Erythroblast (primary cell): ENCODE measurements at regions not wholly inside any gene's neighbourhood (a gene's known extent, or its start where the extent isn't known, plus 50 kb on each side); places are given as distances from the start of the nearest gene placed in this dataset.

ENCODE experiments used
- GATA1 ChIP-seq: IDR thresholded peaks from 2 replicates; pipeline ENCODE4 v1.6.1; 2011; ENCODE audit warnings: low read depth, mild to moderate bottlenecking, control low read depth, low read length, moderate library complexity
- POLR2A ChIP-seq: IDR thresholded peaks from 2 replicates; pipeline ENCODE4 v1.6.1; 2011; ENCODE audit warnings: mild to moderate bottlenecking, low read length

DNA sequence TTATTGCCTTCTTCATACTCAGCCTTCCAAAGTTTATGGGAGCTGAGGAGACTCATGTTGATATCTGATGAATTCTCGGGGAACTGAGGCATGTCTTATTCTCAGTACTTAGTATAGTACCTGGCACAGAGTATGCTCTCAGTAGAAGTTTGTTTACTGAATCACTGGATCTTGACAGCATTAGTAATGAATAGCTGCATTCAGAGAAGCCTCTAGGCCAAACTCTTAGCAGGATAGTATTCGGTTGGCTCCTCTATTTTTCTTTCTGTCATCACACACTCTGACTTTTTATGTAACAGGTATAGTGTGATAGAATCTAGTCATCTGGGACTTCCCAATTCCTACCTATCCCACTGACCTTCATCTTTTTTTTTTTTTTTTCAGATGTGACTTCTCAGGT lies 566.4 kb upstream of the MAN1A1 start:
- no peak for TF ChIP-seq POLR2A
- no peak for TF ChIP-seq GATA1
